OCI-LY7 (cell line): ENCODE measurements at regions not wholly inside any gene's neighbourhood (a gene's known extent, or its start where the extent isn't known, plus 50 kb on each side); places are given as distances from the start of the nearest gene placed in this dataset.

Source experiments
- CTCF ChIP-seq: fragments of 200-600 bp; sonication (generic); conservative IDR thresholded peaks from 2 replicates; pipeline ENCODE4 v1.5.1; 2014; ENCODE audit warnings: mild to moderate bottlenecking, antibody characterized with exemption, low read length, moderate library complexity, mixed read lengths
- EZH2phosphoT487 ChIP-seq: fragments of 200-600 bp; sonication (generic); IDR thresholded peaks from 2 replicates; pipeline ENCODE4 v1.6.1; 2018; ENCODE audit warnings: low read depth, borderline replicate concordance, mild to moderate bottlenecking, mixed run types, antibody characterized with exemption, low read length, moderate library complexity, mixed read lengths

GRCh38 chr3:34238407-34238806 is 440.0 kb downstream of the PDCD6IP start:
- TF ChIP-seq CTCF: no peak
- TF ChIP-seq EZH2phosphoT487: no peak
